GM18909 (cell line): ENCODE measurements at regions not wholly inside any gene's neighbourhood (a gene's known extent, or its start where the extent isn't known, plus 50 kb on each side); places are given as distances from the start of the nearest gene placed in this dataset.

ENCODE experiments used
- ATAC-seq: cut with Tn5 transposase; IDR thresholded peaks from one replicate; pipeline ENCODE4 v1.9.1; 2021; ENCODE audit warnings: mild to moderate bottlenecking; ENCODE audit not compliant: unreplicated experiment, poor library complexity

DNA sequence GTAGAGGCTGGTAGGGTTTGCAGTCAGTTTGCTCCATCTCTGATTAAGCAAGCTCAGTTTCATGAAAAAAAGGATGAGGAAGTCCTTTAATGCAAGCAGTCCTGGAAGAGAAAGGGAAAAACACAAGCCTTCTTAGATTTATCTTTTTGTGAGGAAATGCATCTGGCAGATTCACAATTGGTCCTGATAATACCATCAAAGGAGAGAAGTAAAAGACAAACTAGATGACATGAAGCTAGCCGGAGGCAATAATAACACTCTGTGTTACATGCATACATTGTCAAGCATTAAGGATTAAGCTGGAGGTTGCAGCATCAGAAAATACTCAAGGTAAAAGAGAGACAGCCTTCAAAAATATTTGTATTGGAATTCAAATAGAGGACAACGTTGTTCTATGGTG lies 356.0 kb upstream of the TEX13C start, which contains the start of gene TENM1:
TENM1 (minus strand) TSS at position 101 of the 400 bp plus-strand sequence.
- ATAC-seq = no peak

DNA sequence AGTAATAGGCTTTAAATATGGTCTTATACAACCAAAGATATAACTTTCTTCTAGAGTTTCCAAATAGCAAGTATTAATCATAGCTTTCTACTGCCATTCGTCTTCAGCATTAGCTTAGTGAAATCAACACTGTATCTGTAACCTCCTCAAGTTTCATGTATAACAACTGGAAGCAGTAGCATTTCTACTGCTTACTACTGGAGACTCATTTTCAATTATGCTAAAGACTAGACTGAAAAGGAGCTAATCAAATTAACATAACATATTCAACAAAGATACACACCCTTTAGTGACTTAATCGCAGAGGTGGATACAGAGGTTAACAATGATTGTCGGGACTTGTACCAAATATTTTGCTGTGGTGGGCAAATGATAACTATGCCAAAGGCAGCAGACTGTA lies 344.2 kb upstream of the TEX13C start:
- no peak for ATAC-seq

DNA sequence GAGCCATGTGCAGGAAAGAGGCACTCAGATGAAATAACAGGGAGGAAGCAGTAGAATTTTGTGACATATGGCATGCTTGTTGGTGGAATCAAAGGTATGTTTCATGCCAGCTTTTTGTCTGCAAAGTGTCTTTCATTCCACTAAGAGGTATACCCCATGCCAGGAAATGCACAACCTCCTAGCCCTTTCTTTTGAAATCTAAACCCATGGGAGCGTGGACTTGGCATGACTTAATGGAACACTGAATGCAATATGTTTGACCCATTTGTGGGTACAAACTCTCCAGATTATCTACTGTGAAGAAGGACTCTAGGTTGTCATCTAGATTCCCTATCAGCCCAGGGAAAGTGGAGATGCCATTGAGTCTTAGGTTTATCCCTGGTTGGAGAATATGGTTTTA lies 338.3 kb upstream of the TEX13C start:
- ATAC-seq = no peak

DNA sequence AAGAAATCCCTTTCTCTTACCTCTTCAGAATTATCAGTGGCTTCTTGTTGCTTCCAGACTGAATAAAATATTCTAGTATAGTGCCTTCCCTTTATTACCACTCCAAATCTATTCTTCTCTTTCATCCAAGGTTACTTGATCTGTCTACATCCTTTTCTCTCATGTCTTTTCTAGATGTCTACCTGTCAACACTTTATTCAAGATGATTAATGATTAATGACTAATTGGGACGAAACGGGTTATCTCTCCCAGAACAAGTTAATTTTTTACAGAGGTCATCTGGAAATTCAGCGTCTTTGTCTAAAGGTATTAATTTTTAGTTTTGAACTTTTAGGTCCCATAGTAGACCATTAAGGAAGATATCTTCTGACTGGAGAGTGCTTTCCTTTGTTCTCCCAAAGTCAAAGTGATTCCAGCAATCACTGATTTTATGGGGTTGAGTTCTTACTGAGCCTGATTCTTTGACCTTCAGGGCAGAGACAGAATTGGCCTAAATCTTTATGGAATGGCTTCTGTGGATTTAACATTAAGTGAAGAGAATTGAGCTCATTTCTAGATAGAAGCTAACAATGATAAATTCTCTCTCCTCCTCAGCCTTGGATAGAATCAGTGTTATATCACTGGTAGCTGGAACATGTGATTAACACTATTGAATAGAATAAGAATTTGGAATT lies 335.4 kb upstream of the TEX13C start:
- no peak for ATAC-seq

DNA sequence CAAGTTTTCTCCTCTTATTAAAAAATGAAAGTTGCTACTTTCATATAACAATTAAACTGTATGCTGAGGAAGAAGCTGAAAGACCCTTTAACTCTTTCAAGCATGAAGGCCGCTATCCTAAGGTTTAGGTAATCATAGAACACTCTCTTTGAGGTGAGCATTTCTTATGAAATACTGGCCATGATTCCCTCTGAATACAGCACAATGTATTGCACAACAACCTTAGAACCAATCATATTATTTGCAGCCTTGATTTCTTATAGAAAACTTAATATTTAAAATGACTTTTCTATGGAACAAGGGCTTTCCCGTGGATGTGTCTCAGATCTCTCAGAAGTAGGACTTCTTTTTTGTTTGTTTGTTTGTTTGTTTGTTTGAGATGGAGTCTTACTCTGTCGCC lies 333.4 kb upstream of the TEX13C start:
- no peak for ATAC-seq

DNA sequence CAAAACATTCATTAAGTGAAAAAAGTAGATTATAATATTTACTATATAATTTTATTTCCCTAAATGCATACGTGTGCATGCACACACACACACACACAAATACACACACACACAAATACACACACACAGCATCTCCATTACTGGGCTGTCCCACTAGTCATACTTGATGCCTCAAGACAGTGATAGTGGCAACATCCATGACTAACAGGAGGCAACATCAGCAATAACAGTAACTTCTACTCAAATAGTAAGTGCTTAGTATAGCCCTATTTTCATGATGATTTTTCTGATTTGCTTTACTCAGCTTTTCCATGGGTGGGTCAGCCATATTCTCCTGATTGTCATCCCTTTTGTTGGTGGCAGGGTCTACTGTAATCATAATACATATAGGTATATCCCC lies 325.9 kb upstream of the TEX13C start:
- no peak for ATAC-seq

DNA sequence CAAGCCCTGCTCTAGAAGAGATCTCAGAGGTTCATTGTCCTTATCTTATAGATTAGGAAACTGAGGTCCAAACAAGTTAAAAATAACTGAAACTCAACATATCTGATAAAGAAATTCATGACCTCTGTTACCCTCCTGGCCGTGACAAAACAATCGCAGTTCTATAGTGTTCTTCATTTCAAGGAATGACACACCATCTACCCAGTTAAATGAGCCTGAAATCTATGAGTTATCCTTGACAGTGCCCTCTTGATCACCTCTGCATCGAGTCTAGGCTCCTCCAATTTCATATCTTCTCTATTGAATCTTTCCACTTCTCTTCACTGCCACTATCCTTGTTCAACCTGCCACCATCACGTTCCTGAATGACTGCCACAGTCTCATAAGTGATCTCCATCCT lies 325.3 kb upstream of the TEX13C start:
- ATAC-seq = no peak

DNA sequence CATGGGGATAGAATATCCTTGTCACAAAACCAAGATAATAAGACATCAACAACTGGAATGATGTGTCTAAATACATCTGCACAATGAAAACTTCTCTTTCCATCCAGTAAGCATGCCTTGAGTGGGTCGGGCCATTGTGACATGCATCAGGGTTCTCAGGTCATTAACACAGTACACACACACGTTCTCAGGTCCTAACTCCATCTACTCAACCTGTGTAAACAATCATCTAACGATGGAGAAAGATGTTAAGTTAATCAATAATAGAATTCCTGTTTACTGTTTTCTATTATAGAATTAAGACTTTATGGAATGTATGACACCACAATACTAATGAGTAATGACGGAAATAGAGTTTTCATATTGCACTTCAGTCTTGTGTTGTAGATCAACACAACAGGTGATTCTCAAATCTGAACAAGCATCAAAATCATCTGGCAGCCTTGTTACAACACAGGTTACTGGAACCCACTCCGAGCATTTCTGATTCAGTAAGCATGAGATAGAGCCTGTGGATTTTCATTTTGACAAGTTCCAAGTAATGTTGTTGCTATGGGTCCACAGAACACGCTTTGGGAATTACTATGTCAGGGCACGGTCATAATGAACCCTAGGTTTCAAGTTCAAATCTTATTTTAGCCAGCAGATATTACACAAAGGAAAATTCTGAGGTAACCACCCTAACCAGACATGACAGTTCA lies 315.8 kb upstream of the TEX13C start:
- ATAC-seq = no peak

DNA sequence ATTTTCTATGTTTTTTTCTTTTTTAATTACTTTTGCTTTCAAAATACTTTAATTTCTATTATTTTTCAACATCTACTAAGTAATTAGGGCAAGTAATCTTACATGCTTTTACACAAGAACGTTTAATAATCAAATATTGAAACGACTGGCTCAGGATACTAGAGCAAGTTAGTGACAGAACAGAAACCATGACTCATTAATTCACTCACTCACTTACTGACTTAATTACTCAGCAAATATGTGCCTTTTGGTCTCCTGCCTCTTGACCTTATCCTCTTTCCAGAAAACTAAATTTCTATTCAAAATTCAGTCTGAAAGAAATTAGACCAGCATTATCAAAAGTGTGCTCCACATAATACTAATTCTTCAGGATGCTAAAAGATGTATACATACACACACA lies 314.9 kb upstream of the TEX13C start:
- ATAC-seq = no peak

DNA sequence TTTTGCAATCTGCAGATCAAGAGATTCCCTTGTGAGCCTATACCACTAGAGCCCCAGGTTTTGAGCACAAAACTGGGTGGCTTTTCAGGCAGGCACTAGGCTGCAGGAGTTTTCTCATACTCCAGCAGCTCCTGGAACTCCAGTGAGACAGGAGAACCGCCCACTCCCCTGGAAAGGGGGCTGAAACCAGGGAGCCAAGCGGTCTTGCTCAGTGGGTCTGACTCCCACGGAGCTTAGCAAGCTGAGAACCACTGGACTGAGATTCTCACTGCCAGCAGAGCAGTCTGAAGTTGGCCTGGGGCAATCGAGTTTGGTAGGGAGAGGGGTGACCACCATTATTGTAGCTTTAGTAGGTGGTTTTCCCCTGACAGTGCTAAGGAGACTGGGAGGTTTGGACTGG lies 313.8 kb upstream of the TEX13C start:
- no peak for ATAC-seq

DNA sequence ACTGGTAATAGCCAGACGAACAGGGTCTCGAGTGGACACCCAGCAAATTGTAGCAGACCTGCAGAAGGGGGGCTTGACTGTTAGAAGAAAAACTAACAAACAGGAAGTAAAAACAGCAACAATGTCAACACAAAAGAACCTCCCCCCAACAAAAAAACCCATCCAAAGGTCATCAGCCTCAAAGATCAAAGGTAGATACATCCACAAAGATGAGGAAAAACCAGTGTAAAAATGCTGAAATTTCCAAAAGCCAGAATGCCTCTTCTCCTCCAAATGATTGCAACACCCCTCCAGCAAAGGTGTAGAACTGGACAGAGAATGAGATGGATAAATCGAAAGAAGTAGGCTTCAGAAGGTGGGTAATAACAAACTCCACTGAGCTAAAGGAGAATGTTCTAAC lies 313.0 kb upstream of the TEX13C start:
- no peak for ATAC-seq

DNA sequence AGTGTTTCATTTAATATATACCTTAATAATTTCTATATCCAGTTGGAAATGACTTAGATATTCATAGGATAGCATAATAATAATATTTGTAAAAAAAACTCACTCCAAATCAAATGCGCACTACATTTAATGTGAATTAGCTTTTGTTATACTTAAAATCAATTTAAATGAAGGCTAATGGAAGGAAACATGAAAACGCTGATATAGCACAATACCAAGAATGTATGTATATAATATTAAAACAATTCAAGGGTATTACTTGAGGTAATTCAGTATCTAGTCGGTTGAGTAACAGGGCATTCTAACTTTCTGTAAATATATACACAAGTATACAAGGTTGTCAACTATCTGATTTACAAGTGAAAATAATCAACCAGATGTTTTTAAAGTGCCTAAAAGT lies 307.1 kb upstream of the TEX13C start:
- no peak for ATAC-seq

DNA sequence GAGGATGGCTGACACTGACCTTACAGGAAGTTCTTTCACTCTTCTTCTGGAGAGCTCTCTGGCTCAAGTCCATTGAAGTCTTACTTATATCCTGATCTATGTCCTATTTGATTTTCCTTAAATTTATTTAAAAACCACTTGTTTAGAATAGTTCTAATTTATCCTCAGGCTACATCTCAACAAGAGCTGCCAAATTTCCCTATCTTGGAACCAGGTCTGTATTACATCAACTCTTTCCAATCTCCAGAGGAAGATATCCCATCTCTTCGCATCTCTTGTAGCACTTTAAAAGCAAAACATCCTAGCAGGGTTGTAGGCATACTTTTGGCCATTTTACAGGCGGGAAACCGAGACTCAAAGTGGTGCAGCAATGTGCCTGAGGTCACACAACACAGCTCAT lies 290.5 kb upstream of the TEX13C start:
- ATAC-seq = no peak
